ENCODE measurements at regions not wholly inside any gene's neighbourhood (a gene's known extent, or its start where the extent isn't known, plus 50 kb on each side); places are given as distances from the start of the nearest gene placed in this dataset.

DNA sequence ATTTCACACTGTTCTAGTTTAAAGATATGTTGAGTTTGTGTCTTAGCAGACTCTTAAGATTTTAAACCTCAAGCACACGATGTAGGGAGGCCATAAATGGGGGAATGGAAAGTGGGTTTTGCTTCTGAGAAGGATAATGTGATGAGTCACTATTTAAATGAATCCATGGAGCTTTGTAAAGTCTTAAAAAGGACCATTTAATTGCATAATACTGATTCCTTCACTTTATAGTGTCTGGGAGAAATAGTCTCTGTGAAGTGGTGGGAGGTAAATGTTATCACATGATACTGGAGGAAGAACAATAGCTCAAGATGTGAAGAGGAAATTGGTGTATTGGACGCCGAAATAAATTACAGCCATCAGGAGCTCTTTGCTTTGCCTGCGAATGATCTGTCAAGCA lies 84.0 kb upstream of the MYO3A start:
- H3K9me3 ChIP-seq (ENCODE audit: low read length), result no peaks in the 10 kb centered on the region
- POLR2A ChIA-PET, result no interaction called here
- H2AFZ ChIP-seq (ENCODE audit: low read length), result no peak overlapping the region
- no peaks in the 10 kb centered on the region for H3K79me2 ChIP-seq (ENCODE audit: insufficient read depth, low read depth, low read length)
- DNase-seq (ENCODE audit: low spot score), result no peak
- H3K36me3 ChIP-seq (ENCODE audit: insufficient read depth, low read length), result no peaks in the 10 kb centered on the region
- H3K4me2 ChIP-seq (ENCODE audit: low read length), result no peak overlapping the region
- TF ChIP-seq EZH2phosphoT487 (IDR thresholded peaks at IDR 0.05; ENCODE audit: borderline replicate concordance, low read depth, low read length), result no peak
- TF ChIP-seq, protein P1, sequence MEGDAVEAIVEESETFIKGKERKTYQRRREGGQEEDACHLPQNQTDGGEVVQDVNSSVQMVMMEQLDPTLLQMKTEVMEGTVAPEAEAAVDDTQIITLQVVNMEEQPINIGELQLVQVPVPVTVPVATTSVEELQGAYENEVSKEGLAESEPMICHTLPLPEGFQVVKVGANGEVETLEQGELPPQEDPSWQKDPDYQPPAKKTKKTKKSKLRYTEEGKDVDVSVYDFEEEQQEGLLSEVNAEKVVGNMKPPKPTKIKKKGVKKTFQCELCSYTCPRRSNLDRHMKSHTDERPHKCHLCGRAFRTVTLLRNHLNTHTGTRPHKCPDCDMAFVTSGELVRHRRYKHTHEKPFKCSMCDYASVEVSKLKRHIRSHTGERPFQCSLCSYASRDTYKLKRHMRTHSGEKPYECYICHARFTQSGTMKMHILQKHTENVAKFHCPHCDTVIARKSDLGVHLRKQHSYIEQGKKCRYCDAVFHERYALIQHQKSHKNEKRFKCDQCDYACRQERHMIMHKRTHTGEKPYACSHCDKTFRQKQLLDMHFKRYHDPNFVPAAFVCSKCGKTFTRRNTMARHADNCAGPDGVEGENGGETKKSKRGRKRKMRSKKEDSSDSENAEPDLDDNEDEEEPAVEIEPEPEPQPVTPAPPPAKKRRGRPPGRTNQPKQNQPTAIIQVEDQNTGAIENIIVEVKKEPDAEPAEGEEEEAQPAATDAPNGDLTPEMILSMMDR (conservative IDR thresholded peaks at IDR 0.05; ENCODE audit: low read length), result no peak
- H3K4me1 ChIP-seq (ENCODE audit: insufficient read depth, low read length, poor library complexity, severe bottlenecking), result no peaks in the 10 kb centered on the region
- no peaks in the 10 kb centered on the region for H3K9me2 ChIP-seq (ENCODE audit: insufficient read depth, low read length)
- H3K4me3 ChIP-seq (ENCODE audit: low read depth, low read length, poor library complexity, severe bottlenecking), result no peak overlapping the region
- intact Hi-C loops (cut with micrococcal nuclease; ENCODE audit: unreplicated experiment), result no loop called here
- no peak overlapping the region for H3K27ac ChIP-seq (ENCODE audit: low read depth, low read length, poor library complexity, severe bottlenecking)
- CTCF ChIA-PET (ENCODE audit: unreplicated experiment), result no interaction called here
- no TSS peak for BruUV-seq (replicated peaks)
- H4K20me1 ChIP-seq (ENCODE audit: insufficient read depth, low read length), result no peaks in the 10 kb centered on the region

DNA sequence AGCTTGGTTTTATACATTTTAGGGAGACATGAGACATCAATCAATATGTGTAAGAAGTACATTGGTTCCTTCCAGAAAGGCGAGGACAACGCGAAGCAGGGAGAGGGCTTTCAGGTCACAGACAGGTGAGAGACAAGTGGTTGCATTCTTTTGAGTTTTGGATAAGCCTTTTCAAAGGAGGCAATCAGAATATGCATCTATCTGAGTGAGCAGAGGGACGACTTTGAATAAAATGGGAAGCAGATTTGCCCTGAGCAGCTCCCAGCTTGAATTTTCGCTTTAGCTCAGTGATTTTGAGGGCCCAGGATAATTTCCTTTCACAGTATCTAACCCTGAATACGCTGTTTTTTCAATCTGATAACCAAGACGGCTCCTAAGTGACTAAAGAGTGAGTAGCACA lies 82.5 kb upstream of the MYO3A start:
- no peak overlapping the region for H2AFZ ChIP-seq (ENCODE audit: low read length)
- no peaks in the 10 kb centered on the region for H3K79me2 ChIP-seq (ENCODE audit: insufficient read depth, low read depth, low read length)
- no peaks in the 10 kb centered on the region for H4K20me1 ChIP-seq (ENCODE audit: insufficient read depth, low read length)
- no peak overlapping the region for H3K4me3 ChIP-seq (ENCODE audit: low read depth, low read length, poor library complexity, severe bottlenecking)
- no peak overlapping the region for H3K4me2 ChIP-seq (ENCODE audit: low read length)
- no TSS peak for BruUV-seq (replicated peaks)
- no peaks in the 10 kb centered on the region for H3K4me1 ChIP-seq (ENCODE audit: insufficient read depth, low read length, poor library complexity, severe bottlenecking)
- intact Hi-C loops (cut with micrococcal nuclease; ENCODE audit: unreplicated experiment), result no loop called here
- no peak for DNase-seq (ENCODE audit: low spot score)
- no peak overlapping the region for H3K27ac ChIP-seq (ENCODE audit: low read depth, low read length, poor library complexity, severe bottlenecking)
- no peaks in the 10 kb centered on the region for H3K36me3 ChIP-seq (ENCODE audit: insufficient read depth, low read length)
- ChIA-PET CTCF (ENCODE audit: unreplicated experiment) (no interaction called here), POLR2A (no interaction called here)
- no peaks in the 10 kb centered on the region for H3K9me3 ChIP-seq (ENCODE audit: low read length)
- no peaks in the 10 kb centered on the region for H3K9me2 ChIP-seq (ENCODE audit: insufficient read depth, low read length)
- TF ChIP-seq, protein P1 (conservative IDR thresholded peaks at IDR 0.05; ENCODE audit: low read length), result no peak
- TF ChIP-seq EZH2phosphoT487 (IDR thresholded peaks at IDR 0.05; ENCODE audit: borderline replicate concordance, low read depth, low read length), result no peak

DNA sequence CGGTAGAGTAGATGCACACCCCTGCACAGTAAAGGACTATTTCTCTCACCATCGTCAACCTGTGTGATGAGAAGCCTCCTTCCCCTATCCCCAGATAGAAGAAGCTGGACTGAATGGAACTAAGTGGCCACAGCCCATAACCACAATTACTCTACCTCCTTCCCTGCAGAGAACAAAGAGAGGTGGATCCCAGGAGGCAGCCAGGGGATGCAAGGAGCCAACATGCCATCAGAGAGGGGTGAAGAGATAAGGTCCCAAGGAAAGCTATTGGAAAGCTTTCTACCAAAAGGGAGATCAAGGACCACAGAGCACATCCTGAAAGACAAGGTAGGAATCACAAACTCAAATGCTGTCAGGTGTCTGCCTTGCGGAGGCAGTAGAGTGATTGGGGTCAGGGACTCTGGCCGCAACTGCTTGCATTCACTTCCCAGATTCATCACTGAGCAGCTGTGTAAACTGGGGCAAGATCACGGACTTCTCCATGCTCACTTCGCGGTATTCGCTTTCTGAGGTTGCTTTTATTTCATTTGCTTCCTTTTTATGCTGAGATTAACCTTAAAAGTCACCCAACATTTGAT lies 81.6 kb upstream of the MYO3A start:
- Histone ChIP-seq H3K4me1 (ENCODE audit: insufficient read depth, low read length, poor library complexity, severe bottlenecking) (no peaks in the 10 kb centered on the region), H3K36me3 (ENCODE audit: insufficient read depth, low read length) (no peaks in the 10 kb centered on the region), H3K27ac (ENCODE audit: low read depth, low read length, poor library complexity, severe bottlenecking) (no peak overlapping the region), H3K79me2 (ENCODE audit: insufficient read depth, low read depth, low read length) (no peaks in the 10 kb centered on the region), H3K4me2 (ENCODE audit: low read length) (no peak overlapping the region), H3K4me3 (ENCODE audit: low read depth, low read length, poor library complexity, severe bottlenecking) (no peak overlapping the region), H4K20me1 (ENCODE audit: insufficient read depth, low read length) (no peaks in the 10 kb centered on the region), H2AFZ (ENCODE audit: low read length) (no peak overlapping the region), H3K9me2 (ENCODE audit: insufficient read depth, low read length) (no peaks in the 10 kb centered on the region), H3K9me3 (ENCODE audit: low read length) (no peaks in the 10 kb centered on the region)
- POLR2A ChIA-PET, result no interaction called here
- DNase-seq (ENCODE audit: low spot score), result no peak
- CTCF ChIA-PET (ENCODE audit: unreplicated experiment), result no interaction called here
- TF ChIP-seq, protein P1 (conservative IDR thresholded peaks at IDR 0.05; ENCODE audit: low read length), result no peak
- no peak for TF ChIP-seq EZH2phosphoT487 (IDR thresholded peaks at IDR 0.05; ENCODE audit: borderline replicate concordance, low read depth, low read length)
- intact Hi-C loops (cut with micrococcal nuclease; ENCODE audit: unreplicated experiment), result no loop called here
- BruUV-seq (replicated peaks), result no TSS peak

Measured in OCI-LY7 (cell line).